Vagina (tissue), 2 donors: ENCODE measurements at regions not wholly inside any gene's neighbourhood (a gene's known extent, or its start where the extent isn't known, plus 50 kb on each side); places are given as distances from the start of the nearest gene placed in this dataset.

Experiments
- DNase-seq, 2 donors: peaks; one replicate each; pipeline ENCODE4 v3.0.0-alpha.2; 2017; ENCODE audit errors: extremely low spot score in 2 of 2
- H3K27ac ChIP-seq: fragments of 200-600 bp; sonication (generic); one replicate; pipeline ENCODE4 v1.5.1; 2019
- H3K27me3 ChIP-seq: fragments of 200-600 bp; sonication (generic); one replicate; pipeline ENCODE4 v1.5.1; 2019
- H3K36me3 ChIP-seq, 2 donors: fragments of 200-600 bp; sonication (generic); one replicate each; pipeline ENCODE4 v1.5.1; 2017 to 2019
- H3K4me1 ChIP-seq: fragments of 200-600 bp; sonication (generic); one replicate; pipeline ENCODE4 v1.5.1; 2019
- H3K4me3 ChIP-seq, 2 donors: fragments of 200-600 bp; sonication (generic); 1 replicate in 1 of 2; 2 replicates in 1 of 2; pipeline ENCODE4 v1.5.1; 2016 to 2019
- H3K9me3 ChIP-seq: fragments of 200-600 bp; sonication (generic); one replicate; pipeline ENCODE4 v1.5.1; 2019
- CTCF ChIP-seq, 3 experiments: fragments of 450-650 bp in 2 of 3; fragments of 200-600 bp in 1 of 3; sonication (generic) in 1 of 3; IDR thresholded peaks; one replicate each; pipeline ENCODE4 v1.5.1; 2017 to 2019; ENCODE audit warnings: antibody characterized with exemption in 3 of 3, mild to moderate bottlenecking in 2 of 3, moderate library complexity in 2 of 3
- POLR2A ChIP-seq, 2 donors: fragments of 450-650 bp; IDR thresholded peaks; one replicate each; pipeline ENCODE4 v1.6.1; 2017; ENCODE audit warnings: antibody characterized with exemption in 2 of 2, mild to moderate bottlenecking in 2 of 2, moderate library complexity in 2 of 2
- POLR2AphosphoS5 ChIP-seq, 2 donors: sonication (generic); formaldehyde crosslinking; IDR thresholded peaks; one replicate each; pipeline ENCODE4 v1.9.0; 2017; ENCODE audit warnings: antibody characterized with exemption in 2 of 2, mild to moderate bottlenecking in 2 of 2, low read depth in 1 of 2; ENCODE audit not compliant: insufficient read depth in 1 of 2
- intact Hi-C: fragments of 100-400 bp; cut with DNase I; formaldehyde crosslinking; loops from one replicate; pipeline ENCODE4 v1.15.1; 2023

GRCh38 chr11:96905663-96906062, 515.9 kb downstream of the JRKL start:
- DNase-seq = no peak
- H3K27ac ChIP-seq = no peak overlapping the region
- no peaks in the 10 kb centered on the region for H3K4me1 ChIP-seq
- H3K27me3 ChIP-seq = no peaks in the 10 kb centered on the region
- intact Hi-C loops = no loop called here
- H3K4me3 ChIP-seq = no peak overlapping the region
- TF ChIP-seq CTCF (IDR thresholded peaks at IDR 0.05) (no peak), POLR2A (IDR thresholded peaks at IDR 0.05) (no peak), POLR2AphosphoS5 (IDR thresholded peaks at IDR 0.05; ENCODE audit: insufficient read depth in 1 of 2, low read depth in 1 of 2) (no peak)
- no peaks in the 10 kb centered on the region for H3K36me3 ChIP-seq
- no peaks in the 10 kb centered on the region for H3K9me3 ChIP-seq

GRCh38 chr11:96906476-96906875, 516.7 kb downstream of the JRKL start:
- intact Hi-C loops = no loop called here
- no peaks in the 10 kb centered on the region for H3K4me1 ChIP-seq
- TF ChIP-seq POLR2A (IDR thresholded peaks at IDR 0.05) (no peak), CTCF (IDR thresholded peaks at IDR 0.05) (no peak), POLR2AphosphoS5 (IDR thresholded peaks at IDR 0.05; ENCODE audit: insufficient read depth in 1 of 2, low read depth in 1 of 2) (no peak)
- no peaks in the 10 kb centered on the region for H3K9me3 ChIP-seq
- H3K27ac ChIP-seq = no peak overlapping the region
- H3K36me3 ChIP-seq = no peaks in the 10 kb centered on the region
- H3K4me3 ChIP-seq = no peak overlapping the region
- H3K27me3 ChIP-seq = no peaks in the 10 kb centered on the region
- no peak for DNase-seq

GRCh38 chr11:96925862-96926261, 536.0 kb downstream of the JRKL start:
- Histone ChIP-seq H3K4me3 (no peak overlapping the region), H3K27me3 (no peaks in the 10 kb centered on the region), H3K9me3 (no peaks in the 10 kb centered on the region), H3K36me3 (no peaks in the 10 kb centered on the region), H3K4me1 (no peaks in the 10 kb centered on the region), H3K27ac (no peak overlapping the region)
- no peak for TF ChIP-seq POLR2A (IDR thresholded peaks at IDR 0.05)
- TF ChIP-seq POLR2AphosphoS5 (IDR thresholded peaks at IDR 0.05; ENCODE audit: insufficient read depth in 1 of 2, low read depth in 1 of 2) = no peak
- TF ChIP-seq CTCF (IDR thresholded peaks at IDR 0.05) = no peak
- DNase-seq = no peak
- intact Hi-C loops = no loop called here

GRCh38 chr11:96940227-96940626, 550.4 kb downstream of the JRKL start:
- intact Hi-C loops = no loop called here
- Histone ChIP-seq H3K9me3 (no peaks in the 10 kb centered on the region), H3K36me3 (no peaks in the 10 kb centered on the region), H3K4me3 (no peak overlapping the region), H3K27ac (no peak overlapping the region), H3K27me3 (no peaks in the 10 kb centered on the region), H3K4me1 (no peaks in the 10 kb centered on the region)
- no peak for DNase-seq
- TF ChIP-seq CTCF (IDR thresholded peaks at IDR 0.05) (no peak), POLR2AphosphoS5 (IDR thresholded peaks at IDR 0.05; ENCODE audit: insufficient read depth in 1 of 2, low read depth in 1 of 2) (no peak), POLR2A (IDR thresholded peaks at IDR 0.05) (no peak)

GRCh38 chr11:96942855-96943254, 553.0 kb downstream of the JRKL start:
- TF ChIP-seq POLR2A (IDR thresholded peaks at IDR 0.05) (no peak), POLR2AphosphoS5 (IDR thresholded peaks at IDR 0.05; ENCODE audit: insufficient read depth in 1 of 2, low read depth in 1 of 2) (no peak), CTCF (IDR thresholded peaks at IDR 0.05) (no peak)
- H3K36me3 ChIP-seq = no peaks in the 10 kb centered on the region
- no peaks in the 10 kb centered on the region for H3K4me1 ChIP-seq
- intact Hi-C loops = no loop called here
- H3K27ac ChIP-seq = no peak overlapping the region
- no peaks in the 10 kb centered on the region for H3K27me3 ChIP-seq
- DNase-seq = no peak
- no peaks in the 10 kb centered on the region for H3K9me3 ChIP-seq
- no peak overlapping the region for H3K4me3 ChIP-seq
